HEK293 (cell line): ENCODE measurements at regions not wholly inside any gene's neighbourhood (a gene's known extent, or its start where the extent isn't known, plus 50 kb on each side); places are given as distances from the start of the nearest gene placed in this dataset.

Experiments
- GLI2 ChIP-seq: fragments of 450-650 bp; formaldehyde crosslinking; IDR thresholded peaks from 2 replicates; pipeline ENCODE4; 2017; ENCODE audit warnings: missing biosample characterization, missing genetic modification characterization, low read depth, borderline replicate concordance
- GLI4 ChIP-seq: fragments of 450-650 bp; formaldehyde crosslinking; IDR thresholded peaks from 2 replicates; pipeline ENCODE4 v1.5.1; 2016; ENCODE audit warnings: missing biosample characterization, missing genetic modification characterization
- GLIS2 ChIP-seq: fragments of 450-650 bp; formaldehyde crosslinking; IDR thresholded peaks from 2 replicates; pipeline ENCODE4 v1.5.1; 2016; ENCODE audit warnings: missing biosample characterization, missing genetic modification characterization
- MZF1 ChIP-seq: fragments of 450-650 bp; formaldehyde crosslinking; IDR thresholded peaks from 2 replicates; pipeline ENCODE4 v1.5.1; 2017; ENCODE audit warnings: missing biosample characterization, missing genetic modification characterization, borderline replicate concordance
- OSR2 ChIP-seq: fragments of 450-650 bp; formaldehyde crosslinking; IDR thresholded peaks from 2 replicates; pipeline ENCODE4 v1.5.1; 2016; ENCODE audit warnings: missing biosample characterization, missing genetic modification characterization
- SCRT2 ChIP-seq: fragments of 450-650 bp; formaldehyde crosslinking; IDR thresholded peaks from 2 replicates; pipeline ENCODE4 v1.5.1; 2016; ENCODE audit warnings: missing biosample characterization, missing genetic modification characterization
- ZBTB26 ChIP-seq: fragments of 450-650 bp; formaldehyde crosslinking; optimal IDR thresholded peaks from 2 replicates; pipeline ENCODE3; 2016; ENCODE audit warnings: missing biosample characterization, mild to moderate bottlenecking, missing genetic modification characterization
- ZBTB44 ChIP-seq: fragments of 450-650 bp; IDR thresholded peaks from 2 replicates; pipeline ENCODE4 v1.5.1; 2018; ENCODE audit warnings: missing biosample characterization, mild to moderate bottlenecking, missing genetic modification characterization
- ZBTB8A ChIP-seq: fragments of 450-650 bp; formaldehyde crosslinking; IDR thresholded peaks from 2 replicates; pipeline ENCODE4 v1.5.1; 2016; ENCODE audit warnings: missing biosample characterization, missing genetic modification characterization
- ZNF121 ChIP-seq: fragments of 450-650 bp; formaldehyde crosslinking; IDR thresholded peaks from 2 replicates; pipeline ENCODE4 v1.5.1; 2016; ENCODE audit warnings: missing biosample characterization, missing genetic modification characterization
- ZNF140 ChIP-seq: fragments of 450-650 bp; formaldehyde crosslinking; IDR thresholded peaks from 2 replicates; pipeline ENCODE4 v1.5.1; 2016; ENCODE audit warnings: missing biosample characterization, missing genetic modification characterization
- ZNF174 ChIP-seq: fragments of 450-650 bp; formaldehyde crosslinking; IDR thresholded peaks from 2 replicates; pipeline ENCODE4 v1.5.0; 2017; ENCODE audit warnings: missing biosample characterization, mild to moderate bottlenecking, missing genetic modification characterization
- ZNF24 ChIP-seq: fragments of 450-650 bp; formaldehyde crosslinking; IDR thresholded peaks from 2 replicates; pipeline ENCODE4 v1.5.1; 2016; ENCODE audit warnings: missing biosample characterization, missing genetic modification characterization
- ZNF350 ChIP-seq: fragments of 450-650 bp; formaldehyde crosslinking; IDR thresholded peaks from 2 replicates; pipeline ENCODE4 v1.5.0; 2017; ENCODE audit warnings: missing biosample characterization, mild to moderate bottlenecking, missing genetic modification characterization
- ZNF354C ChIP-seq: fragments of 450-650 bp; formaldehyde crosslinking; IDR thresholded peaks from 2 replicates; pipeline ENCODE4 v1.5.1; 2016; ENCODE audit warnings: missing biosample characterization, missing genetic modification characterization, low read depth, borderline replicate concordance
- ZNF404 ChIP-seq: fragments of 450-650 bp; formaldehyde crosslinking; IDR thresholded peaks from 2 replicates; pipeline ENCODE4 v1.5.1; 2017; ENCODE audit warnings: missing biosample characterization, missing genetic modification characterization
- ZNF416 ChIP-seq: fragments of 450-650 bp; formaldehyde crosslinking; IDR thresholded peaks from 2 replicates; pipeline ENCODE4 v1.5.1; 2016; ENCODE audit warnings: missing biosample characterization, missing genetic modification characterization
- ZNF488 ChIP-seq: fragments of 450-650 bp; formaldehyde crosslinking; IDR thresholded peaks from 2 replicates; pipeline ENCODE4 v1.5.1; 2016; ENCODE audit warnings: missing biosample characterization, missing genetic modification characterization
- ZNF501 ChIP-seq: fragments of 450-650 bp; formaldehyde crosslinking; IDR thresholded peaks from 2 replicates; pipeline ENCODE4 v1.5.1; 2016; ENCODE audit warnings: missing biosample characterization, missing genetic modification characterization
- ZNF529 ChIP-seq: fragments of 450-650 bp; formaldehyde crosslinking; IDR thresholded peaks from 2 replicates; pipeline ENCODE4 v1.5.1; 2017; ENCODE audit warnings: missing genetic modification characterization, missing biosample characterization; ENCODE audit not compliant: insufficient replicate concordance
- ZNF555 ChIP-seq: fragments of 450-650 bp; formaldehyde crosslinking; conservative IDR thresholded peaks from 2 replicates; pipeline ENCODE4 v1.5.1; 2017; ENCODE audit warnings: missing biosample characterization, mild to moderate bottlenecking, missing genetic modification characterization, inconsistent platforms
- ZNF560 ChIP-seq: fragments of 450-650 bp; formaldehyde crosslinking; IDR thresholded peaks from 2 replicates; pipeline ENCODE4 v1.5.1; 2017; ENCODE audit warnings: missing biosample characterization, missing genetic modification characterization, borderline replicate concordance
- ZNF629 ChIP-seq: fragments of 450-650 bp; formaldehyde crosslinking; IDR thresholded peaks from 2 replicates; pipeline ENCODE4 v1.5.1; 2017; ENCODE audit warnings: missing biosample characterization, missing genetic modification characterization
- ZNF639 ChIP-seq: fragments of 450-650 bp; formaldehyde crosslinking; IDR thresholded peaks from 2 replicates; pipeline ENCODE4 v1.5.1; 2016; ENCODE audit warnings: missing biosample characterization, missing genetic modification characterization
- ZNF704 ChIP-seq: fragments of 450-650 bp; formaldehyde crosslinking; IDR thresholded peaks from 2 replicates; pipeline ENCODE4 v1.5.1; 2016; ENCODE audit warnings: missing biosample characterization, missing genetic modification characterization
- ZNF777 ChIP-seq: fragments of 450-650 bp; formaldehyde crosslinking; IDR thresholded peaks from 2 replicates; pipeline ENCODE4 v1.5.1; 2017; ENCODE audit warnings: missing biosample characterization, missing genetic modification characterization, borderline replicate concordance
- ZNF792 ChIP-seq: fragments of 450-650 bp; formaldehyde crosslinking; IDR thresholded peaks from 2 replicates; pipeline ENCODE4 v1.5.1; 2016; ENCODE audit warnings: missing biosample characterization, missing genetic modification characterization
- ZSCAN4 ChIP-seq: fragments of 450-650 bp; formaldehyde crosslinking; IDR thresholded peaks from 2 replicates; pipeline ENCODE4 v1.5.1; 2017; ENCODE audit warnings: missing biosample characterization, missing genetic modification characterization
- ZSCAN5A ChIP-seq: fragments of 450-650 bp; formaldehyde crosslinking; IDR thresholded peaks from 2 replicates; pipeline ENCODE4 v1.5.1; 2016; ENCODE audit warnings: missing biosample characterization, missing genetic modification characterization

GRCh38 chr6:28673787-28674671 is 148.3 kb downstream of the GPX5 start (continued):
- no peak for TF ChIP-seq ZNF529 (tag by site-specific recombination)
- TF ChIP-seq ZNF792 = no peak
- TF ChIP-seq ZNF555 (tag by site-specific recombination) = no peak
- TF ChIP-seq ZBTB44 = peak; percentile 70; the same call in 1 of the 2 replicates
- no peak for TF ChIP-seq MZF1
- no peak for TF ChIP-seq ZNF354C
- no peak for TF ChIP-seq ZNF174
- peak; percentile 73 for TF ChIP-seq ZNF629 (tag by site-specific recombination)
- TF ChIP-seq ZNF350 (tag by site-specific recombination) = no peak
- no peak for TF ChIP-seq ZSCAN4 (tag by site-specific recombination)
- TF ChIP-seq ZNF639 = peak; percentile 62; the same call in 1 of the 2 replicates
- no peak for TF ChIP-seq ZNF140 (tag by site-specific recombination)
- no peak for TF ChIP-seq GLIS2 (tag by site-specific recombination)
- TF ChIP-seq ZSCAN5A (tag by site-specific recombination) = no peak
- 0 out of 2 replicates have a peak, but pooled peaks have one; percentile 29 for TF ChIP-seq ZBTB8A
- no peak for TF ChIP-seq ZNF488 (tag by site-specific recombination)
- no peak for TF ChIP-seq ZNF404 (tag by site-specific recombination)
- no peak for TF ChIP-seq ZNF704 (tag by site-specific recombination)
- TF ChIP-seq SCRT2 (tag by site-specific recombination) = peak; percentile 48
- no peak for TF ChIP-seq ZNF121 (tag by site-specific recombination)
- no peak; the same call in 1 of the 2 replicates for TF ChIP-seq ZNF24 (tag by site-specific recombination)
- no peak for TF ChIP-seq OSR2 (tag by site-specific recombination)
- no peak; the same call in 1 of the 2 replicates for TF ChIP-seq ZNF777
- no peak for TF ChIP-seq ZNF416 (tag by site-specific recombination)
- TF ChIP-seq ZNF560 (tag by site-specific recombination) = no peak
- TF ChIP-seq ZNF501 (tag by site-specific recombination) = peak; percentile 87; the same call in 1 of the 2 replicates
- TF ChIP-seq GLI4 (tag by site-specific recombination) = no peak
- TF ChIP-seq ZBTB26 (tag by site-specific recombination) = peak; percentile 19
- TF ChIP-seq GLI2 (tag by site-specific recombination) = no peak
